Fibroblast of pulmonary artery (primary cell): ENCODE measurements at regions not wholly inside any gene's neighbourhood (a gene's known extent, or its start where the extent isn't known, plus 50 kb on each side); places are given as distances from the start of the nearest gene placed in this dataset.

Source experiments
- DNase-seq: peaks from one replicate; pipeline ENCODE4 v3.0.0-alpha.2; 2010; ENCODE audit warnings: low read depth
- H3K4me3 ChIP-seq: replicated peaks from 2 replicates; pipeline ENCODE4 v1.5.1; 2011; ENCODE audit warnings: low read depth, mild to moderate bottlenecking, control low read depth, low read length, moderate library complexity
- TF ChIP-seq, protein P1 (sequence below): IDR thresholded peaks from 2 replicates; pipeline ENCODE4 v1.5.1; 2011; ENCODE audit warnings: mild to moderate bottlenecking, control low read depth, low read length, inconsistent platforms; ENCODE audit errors: missing control alignments

DNA sequence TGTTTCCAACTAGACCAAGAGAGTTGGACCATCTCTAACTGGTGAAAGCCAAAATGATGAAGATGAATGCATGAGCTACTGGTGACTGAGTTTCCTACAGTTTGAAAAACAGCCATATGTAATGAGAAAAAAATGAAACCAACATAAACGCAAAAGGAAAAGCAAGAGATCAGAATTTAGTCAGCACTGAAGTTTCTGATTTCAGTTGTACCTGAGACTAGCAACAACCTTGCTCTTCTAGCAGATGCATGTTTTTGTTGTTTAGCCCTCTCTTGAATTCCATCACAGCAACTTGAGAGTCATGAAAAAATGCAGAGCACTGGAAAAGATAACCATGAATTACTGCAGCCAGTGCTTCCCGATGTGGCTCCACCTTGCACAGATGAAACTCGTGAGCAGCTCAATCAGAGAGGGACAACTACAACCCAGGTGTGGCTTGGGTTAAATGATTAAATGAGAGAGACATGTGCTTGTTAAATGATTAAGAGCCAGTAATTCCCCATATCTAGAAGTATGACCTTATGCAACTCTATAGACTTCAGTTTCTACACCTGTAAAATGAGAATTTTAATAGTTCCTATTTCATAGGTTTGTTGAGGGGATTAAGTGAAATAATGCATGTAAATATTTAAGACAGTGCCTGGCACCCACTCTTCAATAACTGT lies 104.8 kb downstream of the ELOVL4 start:
- no peak for DNase-seq
- TF ChIP-seq, protein P1, sequence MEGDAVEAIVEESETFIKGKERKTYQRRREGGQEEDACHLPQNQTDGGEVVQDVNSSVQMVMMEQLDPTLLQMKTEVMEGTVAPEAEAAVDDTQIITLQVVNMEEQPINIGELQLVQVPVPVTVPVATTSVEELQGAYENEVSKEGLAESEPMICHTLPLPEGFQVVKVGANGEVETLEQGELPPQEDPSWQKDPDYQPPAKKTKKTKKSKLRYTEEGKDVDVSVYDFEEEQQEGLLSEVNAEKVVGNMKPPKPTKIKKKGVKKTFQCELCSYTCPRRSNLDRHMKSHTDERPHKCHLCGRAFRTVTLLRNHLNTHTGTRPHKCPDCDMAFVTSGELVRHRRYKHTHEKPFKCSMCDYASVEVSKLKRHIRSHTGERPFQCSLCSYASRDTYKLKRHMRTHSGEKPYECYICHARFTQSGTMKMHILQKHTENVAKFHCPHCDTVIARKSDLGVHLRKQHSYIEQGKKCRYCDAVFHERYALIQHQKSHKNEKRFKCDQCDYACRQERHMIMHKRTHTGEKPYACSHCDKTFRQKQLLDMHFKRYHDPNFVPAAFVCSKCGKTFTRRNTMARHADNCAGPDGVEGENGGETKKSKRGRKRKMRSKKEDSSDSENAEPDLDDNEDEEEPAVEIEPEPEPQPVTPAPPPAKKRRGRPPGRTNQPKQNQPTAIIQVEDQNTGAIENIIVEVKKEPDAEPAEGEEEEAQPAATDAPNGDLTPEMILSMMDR: no peak
- H3K4me3 ChIP-seq: no peak overlapping the region

DNA sequence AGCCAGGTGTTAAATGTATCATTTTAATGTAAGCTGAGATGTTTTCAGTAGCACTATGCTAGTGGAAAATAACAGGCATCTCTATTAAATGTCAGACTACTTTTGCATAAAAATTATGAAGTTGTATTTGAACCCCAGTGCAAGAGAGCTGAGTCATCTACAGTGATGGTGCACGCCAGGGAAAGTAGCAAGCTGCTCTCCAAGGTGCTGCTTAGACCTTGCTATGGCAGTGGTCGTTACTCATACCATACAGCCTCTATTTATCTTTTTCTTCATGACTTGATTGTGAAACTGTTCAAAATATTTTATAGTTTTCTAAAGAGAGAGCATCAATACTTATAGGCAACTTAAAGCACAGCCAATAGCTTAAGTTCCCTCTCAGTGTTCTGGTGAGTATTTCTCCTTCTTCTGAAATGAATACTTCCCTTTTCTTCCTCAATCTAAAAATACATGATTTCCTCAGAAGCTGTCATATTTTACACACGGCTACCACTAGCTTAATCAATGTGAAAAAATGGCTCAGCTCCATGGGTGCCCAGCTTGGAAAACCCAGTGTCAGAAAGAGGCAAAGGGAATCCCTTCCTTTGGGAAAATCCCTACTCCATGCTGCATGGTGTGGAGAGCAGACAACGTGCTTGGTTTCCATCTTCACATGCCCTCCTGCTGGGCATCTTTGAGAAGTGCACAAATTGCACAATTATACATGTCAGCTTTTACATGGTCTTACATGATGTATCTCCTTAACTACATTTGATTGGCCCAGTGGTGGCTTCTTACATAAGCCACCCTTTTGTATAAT lies 105.6 kb downstream of the ELOVL4 start:
- no peak overlapping the region for H3K4me3 ChIP-seq
- TF ChIP-seq, protein P1: no peak
- DNase-seq: peak; percentile 7

DNA sequence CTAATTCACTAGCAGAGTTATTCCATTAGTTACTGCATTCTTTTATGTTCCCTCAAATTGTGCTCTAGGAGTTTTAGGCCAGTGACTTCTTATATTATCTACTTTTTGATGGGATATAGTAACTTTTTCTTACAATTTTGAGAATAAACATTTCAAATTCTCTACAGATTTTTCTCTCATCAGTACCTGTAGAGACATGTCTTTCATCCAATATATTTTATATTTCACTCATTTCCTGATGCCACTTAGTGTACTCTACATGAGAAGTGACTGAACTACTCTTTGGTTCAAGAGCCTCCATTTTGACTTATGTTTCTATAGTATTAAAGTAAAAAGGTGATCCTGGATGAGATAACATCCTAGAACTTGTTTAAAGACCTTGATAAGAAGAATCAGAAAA lies 108.5 kb downstream of the ELOVL4 start:
- DNase-seq: no peak
- TF ChIP-seq, protein P1: no peak
- H3K4me3 ChIP-seq: no peak overlapping the region

DNA sequence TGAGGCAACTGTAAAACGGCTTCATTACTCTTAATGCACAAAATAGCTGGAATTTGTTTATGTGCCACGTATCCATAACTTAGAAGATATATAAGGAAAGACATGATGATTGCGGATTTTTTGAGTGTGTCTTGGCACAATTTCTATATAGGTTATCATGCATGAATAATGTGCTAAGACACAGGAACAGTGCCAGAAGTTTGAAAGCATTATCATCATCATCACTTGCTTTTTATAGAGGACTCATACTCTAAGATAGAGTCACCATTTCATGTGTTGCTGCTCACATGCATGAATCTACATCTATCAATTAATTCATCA lies 113.4 kb downstream of the ELOVL4 start:
- H3K4me3 ChIP-seq: no peak overlapping the region
- TF ChIP-seq, protein P1: no peak
- DNase-seq: no peak

DNA sequence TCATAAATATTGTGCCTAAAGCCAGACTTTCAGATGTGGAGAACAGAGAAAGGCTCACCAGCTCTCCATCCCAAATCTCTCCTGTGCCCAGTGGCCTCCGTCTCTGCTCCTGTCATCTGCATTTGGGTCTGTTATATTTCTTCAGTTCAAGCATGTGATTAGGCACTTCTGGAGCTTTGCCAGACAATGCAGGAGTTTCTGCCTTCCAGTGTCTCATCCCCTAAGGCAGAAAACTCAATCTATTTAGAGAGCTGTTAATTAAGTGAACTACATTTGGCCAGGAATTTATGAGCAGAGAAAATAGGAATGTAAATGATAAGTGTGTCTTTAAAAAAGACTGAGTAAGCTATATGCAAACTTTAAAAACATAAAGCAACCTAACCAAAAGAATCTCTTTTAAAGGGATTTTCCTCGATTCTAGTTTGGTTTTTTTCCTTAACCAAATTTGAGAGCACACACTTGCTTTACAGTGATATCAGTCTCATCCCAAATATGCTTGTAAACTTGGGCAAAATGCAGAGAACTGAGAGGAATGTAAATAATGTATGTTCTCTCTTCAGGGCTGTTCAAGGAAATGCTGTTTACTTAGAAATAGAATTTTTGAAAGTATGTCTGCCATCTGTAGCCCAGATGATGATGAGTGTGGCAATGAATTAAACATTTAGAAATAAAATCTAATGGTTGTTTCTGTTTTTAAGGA lies 113.9 kb downstream of the ELOVL4 start:
- TF ChIP-seq, protein P1: no peak
- H3K4me3 ChIP-seq: no peak overlapping the region
- no peak for DNase-seq

DNA sequence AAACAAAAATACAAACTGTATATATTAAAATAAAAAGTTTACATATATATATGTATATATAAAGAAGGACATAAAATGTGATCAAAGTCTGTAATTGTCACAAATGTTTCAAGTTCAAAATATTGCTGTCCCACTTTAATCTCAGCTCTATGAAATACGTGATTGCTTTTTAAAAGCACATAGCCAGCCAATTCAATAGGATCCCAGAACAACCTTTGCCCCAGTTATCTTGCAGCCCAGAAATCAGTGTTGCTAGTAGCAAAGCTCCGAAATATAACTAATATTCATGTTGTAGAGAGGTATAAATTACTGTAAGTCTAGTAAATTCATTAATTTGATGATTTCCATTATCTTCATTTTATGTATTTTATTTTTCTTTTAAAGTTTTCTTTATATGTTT lies 114.6 kb downstream of the ELOVL4 start:
- TF ChIP-seq, protein P1: no peak
- no peak overlapping the region for H3K4me3 ChIP-seq
- no peak for DNase-seq
